ENCODE measurements at regions not wholly inside any gene's neighbourhood (a gene's known extent, or its start where the extent isn't known, plus 50 kb on each side); places are given as distances from the start of the nearest gene placed in this dataset.
"Not testable (repeated sequence)": the region's sequence is repeated elsewhere in the genome, so short reads cannot be mapped to it uniquely, and the experiment has no call there.

GRCh38 chr14:105883066-105884005, 357.0 kb downstream of the TMEM121 start:
- DNase-seq = no peak

DNA sequence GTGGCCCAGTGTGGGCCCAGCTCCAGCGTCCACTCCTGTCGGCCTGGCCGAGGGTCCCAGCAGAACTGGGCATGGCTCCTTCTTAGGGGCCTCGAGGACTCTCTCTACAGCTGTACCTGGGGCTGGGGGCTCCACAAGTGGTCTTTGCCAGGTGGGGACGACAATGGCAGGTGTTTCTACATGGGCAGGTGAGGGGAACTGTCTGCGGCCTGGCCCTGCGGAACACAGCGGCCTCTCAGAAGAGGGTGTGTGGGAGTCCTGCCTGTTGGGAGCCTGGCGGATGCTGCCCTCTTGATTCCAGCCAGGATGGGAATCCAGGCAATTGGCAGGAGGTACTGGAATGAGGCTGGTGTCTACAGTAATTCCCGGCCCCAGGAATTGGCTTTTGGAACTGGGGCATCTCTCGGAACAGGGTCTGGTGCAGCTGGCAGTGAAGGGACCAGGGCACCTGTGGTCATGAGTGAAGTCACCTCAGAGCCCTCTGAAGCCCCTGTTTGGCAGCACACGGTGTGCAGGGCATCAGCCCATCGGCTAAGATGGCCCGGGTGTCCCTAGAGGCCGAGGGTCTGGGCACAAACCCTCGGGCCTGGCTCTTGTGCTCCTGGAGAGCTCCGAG, 357.9 kb downstream of the TMEM121 start:
- DNase-seq = not testable (repeated sequence)

DNA sequence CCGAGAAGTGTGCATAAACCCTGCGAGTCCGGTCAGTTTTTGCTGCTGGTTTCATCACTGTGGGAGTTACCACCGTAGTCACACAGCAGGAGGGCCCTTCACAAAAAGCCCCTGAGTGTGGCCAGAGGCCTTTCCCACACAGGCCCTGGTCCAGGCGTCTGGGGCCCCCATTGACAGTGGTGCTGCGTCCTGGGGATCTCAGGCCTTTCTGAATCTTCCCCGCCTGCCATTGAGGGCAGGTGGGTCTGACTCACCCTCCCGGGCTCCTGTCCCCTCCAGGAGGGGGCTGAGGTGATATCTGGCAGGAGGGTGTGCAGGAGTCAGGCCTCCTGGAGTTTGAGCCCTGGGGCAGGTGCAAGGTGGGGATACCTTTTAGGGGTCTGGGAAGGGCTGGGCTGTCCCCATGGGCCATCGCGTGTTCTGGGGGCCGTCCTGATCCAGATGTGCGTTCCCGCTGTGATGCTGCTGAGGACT, 358.5 kb downstream of the TMEM121 start:
- no peak for DNase-seq

- no peak for DNase-seq
These were observed 359.4 kb downstream of the TMEM121 start for GRCh38 chr14:105885561-105886320.

DNA sequence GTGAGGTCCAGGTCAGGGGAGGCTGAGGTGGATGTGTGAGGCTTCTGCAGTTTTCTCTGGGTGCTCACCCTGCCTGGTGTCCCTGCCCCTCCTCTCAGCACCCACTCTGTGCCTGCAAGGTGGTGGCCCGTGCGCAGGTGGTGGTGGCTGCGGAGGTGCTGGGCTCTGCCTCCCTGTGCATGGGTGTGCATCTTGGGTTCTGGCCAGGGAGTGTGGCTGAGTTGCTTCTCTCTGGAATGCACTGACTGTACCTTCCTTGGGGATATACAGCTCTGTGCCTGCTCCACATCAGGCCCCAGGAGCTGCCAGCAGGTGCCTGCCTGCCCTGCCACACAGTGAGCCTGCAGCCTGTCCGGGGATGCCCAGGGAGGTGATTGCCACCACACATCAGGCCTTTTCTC, 360.4 kb downstream of the TMEM121 start:
- not testable (repeated sequence) for DNase-seq

DNA sequence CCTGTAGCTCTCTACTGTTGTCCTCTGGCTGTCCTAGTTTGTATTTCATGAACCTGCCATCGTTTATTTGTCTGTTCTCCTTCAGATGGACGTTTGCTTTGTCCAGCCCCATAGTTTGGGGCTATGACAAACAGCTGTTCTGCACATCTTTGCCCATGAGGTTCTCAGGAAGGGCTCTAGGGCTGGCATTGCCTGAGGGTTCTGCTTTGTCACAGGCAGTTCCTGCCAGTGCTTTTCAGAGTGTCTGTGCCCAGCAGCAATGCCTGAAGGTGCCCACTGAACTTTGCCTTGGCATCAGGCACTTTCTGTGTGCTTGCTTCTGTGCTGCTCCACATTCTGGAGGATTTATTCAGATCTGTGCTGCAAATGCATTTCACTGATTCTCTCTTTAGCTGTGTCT, 361.3 kb downstream of the TMEM121 start:
- DNase-seq = no peak

- no peak for DNase-seq
These were observed 361.8 kb downstream of the TMEM121 start for GRCh38 chr14:105888151-105888550.

- no peak for DNase-seq
These were observed 362.6 kb downstream of the TMEM121 start for GRCh38 chr14:105888784-105889665.

- DNase-seq = no peak
These were observed 363.5 kb downstream of the TMEM121 start for GRCh38 chr14:105889666-105890473.

- no peak for DNase-seq
These were observed 364.3 kb downstream of the TMEM121 start for GRCh38 chr14:105890474-105891220.

DNA sequence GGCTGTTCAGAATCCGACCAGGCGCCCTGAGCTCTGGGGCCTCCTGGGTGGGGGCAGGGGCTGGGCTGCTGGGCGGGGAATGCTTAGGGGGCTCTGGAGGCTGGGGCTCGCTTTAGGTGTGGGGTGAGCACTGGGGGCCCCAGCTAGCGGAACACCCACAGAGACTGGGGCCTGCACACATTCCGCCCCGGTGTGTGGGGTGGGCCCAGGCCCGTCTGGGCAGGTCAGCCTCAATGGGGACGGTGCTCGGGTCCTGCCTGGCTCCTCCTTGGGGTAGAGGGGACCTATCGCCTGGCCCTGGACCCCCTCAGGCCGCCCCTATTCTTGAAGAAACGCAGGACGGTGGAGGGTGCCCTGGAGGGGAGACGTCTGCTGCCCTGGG, 364.8 kb downstream of the TMEM121 start:
- DNase-seq = no peak

GRCh38 chr14:105891631-105892452, 365.5 kb downstream of the TMEM121 start:
- no peak for DNase-seq

GRCh38 chr14:105892453-105893441, 366.4 kb downstream of the TMEM121 start:
- not testable (repeated sequence) for DNase-seq

- not testable (repeated sequence) for DNase-seq
These were observed 367.3 kb downstream of the TMEM121 start for GRCh38 chr14:105893686-105894085.

DNA sequence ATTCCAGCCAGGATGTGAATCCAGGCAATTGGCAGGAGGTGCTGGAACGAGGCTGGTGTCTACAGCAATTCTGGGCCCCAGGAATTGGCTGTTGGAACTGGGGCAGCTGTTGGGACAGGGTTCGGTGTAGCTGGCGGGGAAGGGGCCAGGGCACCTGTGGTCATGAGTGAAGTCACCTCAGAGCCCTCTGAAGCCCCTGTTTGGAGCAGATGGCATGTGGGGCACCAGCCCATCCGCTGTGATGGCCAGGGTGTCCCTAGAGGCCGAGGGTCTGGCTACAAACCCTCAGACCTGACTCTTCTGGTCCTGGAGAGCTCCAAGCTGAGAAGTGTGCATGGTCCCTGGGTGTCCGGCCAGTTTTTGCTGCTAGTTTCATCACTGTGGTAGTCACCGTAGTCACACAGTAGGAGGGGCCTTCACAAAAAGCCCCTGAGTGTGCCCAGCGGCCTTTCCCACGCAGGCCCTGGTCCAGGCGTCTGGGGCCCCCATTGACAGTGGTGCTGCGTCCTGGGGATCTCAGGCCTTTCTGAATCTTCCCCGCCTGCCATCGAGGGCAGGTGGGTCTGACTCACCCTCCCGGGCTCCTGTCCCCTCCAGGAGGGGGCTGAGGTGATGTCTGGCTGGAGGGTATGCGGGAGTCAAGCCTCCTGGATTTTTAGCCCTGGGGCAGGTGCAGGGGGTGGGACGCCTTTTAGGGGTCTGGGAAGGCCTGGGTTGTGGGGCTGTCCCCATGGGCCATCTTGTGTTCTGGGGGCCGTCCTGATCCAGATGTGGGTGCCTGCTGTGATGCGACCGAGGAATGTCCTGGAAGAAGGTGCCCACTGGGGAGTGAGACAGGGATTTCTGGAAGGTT, 368.0 kb downstream of the TMEM121 start:
- DNase-seq = no peak

GRCh38 chr14:105894978-105895881, 368.8 kb downstream of the TMEM121 start:
- no peak for DNase-seq
